Lung microvascular endothelial cell (primary cell): ENCODE measurements at regions not wholly inside any gene's neighbourhood (a gene's known extent, or its start where the extent isn't known, plus 50 kb on each side); places are given as distances from the start of the nearest gene placed in this dataset.
A peak's percentile ranks its signal among the peaks of the same experiment; 100 is the strongest.

ENCODE experiments used
- DNase-seq, 2 donors: peaks; one replicate each; pipeline versions ENCODE4 v3.0.0 to v3.0.0-alpha.2; 2010; ENCODE audit warnings: low read depth in 2 of 2

GRCh38 chr3:73804204-73804603 lies 179.5 kb upstream of the PDZRN3 start:
- no peak for DNase-seq

DNA sequence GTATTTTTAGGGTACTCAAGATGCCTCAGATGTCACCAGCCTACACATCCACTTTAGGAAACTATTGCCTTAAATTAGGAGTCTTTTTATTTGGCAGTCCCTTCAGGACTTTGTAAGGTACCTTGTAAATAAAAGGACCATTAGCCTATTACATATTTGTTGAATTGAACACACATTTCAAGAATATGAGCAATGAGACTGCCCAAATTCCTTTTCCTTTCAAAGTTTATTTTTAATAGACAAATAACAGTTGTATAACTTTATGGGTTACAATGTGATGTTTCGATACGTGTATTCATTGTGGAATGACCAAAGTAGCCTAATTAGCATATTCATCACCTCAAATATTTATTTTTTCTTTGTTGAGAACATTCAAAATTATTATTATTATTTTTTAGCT lies 176.7 kb upstream of the PDZRN3 start:
- DNase-seq = no peak

GRCh38 chr3:73797311-73797710 lies 172.6 kb upstream of the PDZRN3 start:
- no peak for DNase-seq

GRCh38 chr3:73796382-73796781 lies 171.6 kb upstream of the PDZRN3 start:
- no peak for DNase-seq

- DNase-seq = no peak
Observed at GRCh38 chr3:73791356-73791755, 166.6 kb upstream of the PDZRN3 start.

GRCh38 chr3:73789825-73790444 lies 165.2 kb upstream of the PDZRN3 start:
- no peak for DNase-seq

DNA sequence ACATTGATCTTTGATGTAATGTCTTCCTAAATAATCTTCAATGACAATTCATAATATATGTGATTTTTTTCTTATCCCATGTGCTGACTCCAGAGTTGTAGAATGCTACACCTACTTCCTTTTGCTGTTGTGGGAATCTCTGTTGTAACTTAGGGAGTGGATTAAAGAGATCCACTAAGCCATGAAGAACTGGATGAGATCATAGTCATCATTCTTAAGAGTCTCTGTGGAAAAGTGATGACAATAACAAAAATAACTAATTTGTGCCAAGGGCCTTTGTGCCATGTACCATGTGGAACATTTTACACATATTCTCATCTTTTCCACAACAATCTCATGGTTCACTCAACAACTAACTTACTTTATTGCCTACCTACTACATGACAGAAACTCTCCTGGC lies 162.9 kb upstream of the PDZRN3 start:
- DNase-seq = peak in 1 of 2 donors; percentile 24

DNA sequence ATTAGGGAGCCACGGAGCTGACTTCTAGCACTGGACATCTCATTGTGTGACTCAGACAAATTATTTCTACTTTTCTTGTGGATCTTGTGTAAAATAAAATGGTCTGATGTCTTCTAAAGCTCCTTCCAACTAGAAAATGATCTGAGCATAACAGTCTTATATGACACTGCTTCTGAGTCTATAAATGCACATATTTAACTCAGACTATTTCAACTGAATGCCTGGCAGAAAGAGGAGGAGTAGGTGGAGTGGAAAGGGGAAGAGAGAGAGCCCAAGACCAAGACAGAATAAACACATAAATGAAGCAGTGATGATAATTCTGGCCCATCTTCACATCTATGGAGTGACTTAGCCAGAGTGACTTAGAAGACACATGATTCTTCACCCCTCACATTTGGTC lies 162.3 kb upstream of the PDZRN3 start:
- DNase-seq = no peak

DNA sequence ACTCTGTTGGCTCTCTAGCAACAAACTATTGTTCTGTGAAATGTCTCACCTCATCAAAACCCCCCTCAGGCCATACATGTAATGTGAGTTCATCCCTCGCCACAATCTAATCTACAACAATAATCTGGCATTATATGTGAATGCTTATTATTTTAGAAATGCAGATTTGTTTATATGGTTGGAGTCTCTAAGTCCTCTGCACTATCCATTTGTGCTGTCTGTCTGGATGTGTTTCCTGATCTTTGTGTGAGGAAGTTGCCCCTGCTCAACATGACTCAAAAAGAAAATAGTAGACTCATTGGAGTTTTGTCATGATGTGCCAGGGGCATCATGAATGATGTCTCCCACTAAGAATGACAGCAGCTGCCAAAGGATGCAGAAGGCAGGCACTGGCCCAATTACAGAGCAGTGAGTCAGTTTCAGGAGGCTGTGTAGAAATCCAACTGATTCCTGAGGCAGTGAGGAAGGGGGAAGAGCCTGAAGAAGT lies 161.6 kb upstream of the PDZRN3 start:
- peak in 1 of 2 donors; percentile 80 for DNase-seq

DNA sequence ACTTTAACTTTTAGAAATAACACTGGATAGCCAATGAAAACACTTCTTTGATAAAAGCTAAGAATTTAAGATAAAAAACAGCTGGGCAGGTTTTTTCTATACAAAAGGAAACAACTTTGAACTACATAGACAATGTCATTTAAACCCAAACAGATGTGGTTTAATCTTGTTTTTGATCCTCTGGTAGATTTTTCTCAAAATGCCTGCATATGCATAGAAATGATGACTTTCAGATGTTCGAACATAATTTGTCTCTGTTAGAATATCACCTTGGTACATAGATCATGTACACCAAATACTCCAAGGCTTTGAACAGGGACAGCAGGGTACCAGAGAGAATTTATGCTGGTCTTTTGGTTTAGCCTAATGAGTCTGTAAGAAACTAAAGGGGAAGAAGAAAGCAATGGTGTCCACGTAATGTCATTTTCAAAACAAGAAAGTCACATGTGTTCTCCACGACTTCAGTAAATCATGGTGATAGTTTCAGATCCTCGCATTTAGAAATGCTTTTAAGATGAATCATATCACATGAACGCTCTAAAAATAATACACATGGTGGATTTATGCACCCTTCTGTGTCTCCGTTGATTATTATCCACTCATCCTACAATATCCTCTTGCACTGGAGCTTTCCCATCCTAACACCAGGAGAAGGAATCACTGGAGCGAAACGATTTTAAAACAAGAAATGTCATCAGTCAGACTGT lies 160.1 kb upstream of the PDZRN3 start:
- peak in 1 of 2 donors; percentile 6 for DNase-seq

- no peak for DNase-seq
Observed at GRCh38 chr3:73783811-73784210, 159.1 kb upstream of the PDZRN3 start.

DNA sequence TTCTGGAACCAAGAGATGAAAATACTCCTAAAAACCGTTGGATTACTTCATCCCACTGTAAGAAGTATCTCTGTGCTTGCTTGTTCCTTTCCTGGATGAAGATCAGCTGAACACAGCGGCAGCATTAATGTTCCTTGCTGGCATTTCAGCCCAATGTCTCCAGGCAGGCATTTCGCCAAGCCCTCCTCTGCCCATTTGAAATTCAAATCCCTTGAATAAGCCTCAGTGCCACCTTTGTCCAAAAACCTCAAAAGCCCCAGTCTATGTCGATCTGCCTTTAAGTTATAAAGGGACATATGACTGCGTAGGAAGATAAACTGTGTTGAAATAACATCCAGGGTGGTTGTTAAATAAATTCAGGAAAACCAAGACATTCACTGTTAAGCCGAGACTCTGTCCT lies 156.8 kb upstream of the PDZRN3 start:
- no peak for DNase-seq

GRCh38 chr3:73774645-73775044 lies 149.9 kb upstream of the PDZRN3 start:
- no peak for DNase-seq

- peak in 1 of 2 donors; percentile 50 for DNase-seq
Observed at GRCh38 chr3:73773233-73773632, 148.5 kb upstream of the PDZRN3 start.

DNA sequence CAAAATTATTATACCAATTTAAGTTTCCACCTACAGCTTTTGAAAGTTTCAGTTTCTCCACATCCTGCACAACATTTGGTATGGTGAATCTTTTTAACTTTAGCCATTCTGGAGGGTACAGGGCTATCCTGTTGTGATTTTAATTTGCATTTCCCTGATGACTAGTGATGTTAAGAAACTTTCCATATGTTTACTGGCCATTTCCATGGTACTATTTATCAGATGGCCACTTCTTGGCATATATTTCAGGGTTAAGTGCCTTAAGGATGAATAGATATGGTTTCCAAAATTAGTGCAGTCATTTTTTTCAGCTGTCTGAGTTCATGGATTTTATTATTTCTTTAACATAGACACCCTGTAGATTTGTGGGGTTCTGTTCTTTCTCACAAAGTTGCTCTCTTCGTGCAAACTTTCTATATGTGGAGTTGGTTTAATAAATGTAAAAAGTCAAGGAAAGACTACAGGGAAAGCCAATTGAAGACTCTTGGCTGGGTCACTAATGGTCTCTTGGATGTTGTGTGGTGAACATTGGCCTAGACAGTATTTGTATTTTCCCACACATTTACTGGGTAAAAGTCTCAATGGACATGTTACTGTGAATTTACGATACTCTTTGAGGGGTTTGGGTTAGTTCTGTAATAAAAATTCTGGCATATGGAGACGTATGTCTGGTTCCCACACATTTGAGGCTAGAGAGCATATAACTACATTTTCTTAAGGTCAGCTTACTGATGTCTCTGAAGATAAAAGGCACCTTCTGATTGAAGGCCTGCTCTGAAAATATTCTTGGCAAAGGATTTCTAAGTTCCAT lies 147.5 kb upstream of the PDZRN3 start:
- no peak for DNase-seq

DNA sequence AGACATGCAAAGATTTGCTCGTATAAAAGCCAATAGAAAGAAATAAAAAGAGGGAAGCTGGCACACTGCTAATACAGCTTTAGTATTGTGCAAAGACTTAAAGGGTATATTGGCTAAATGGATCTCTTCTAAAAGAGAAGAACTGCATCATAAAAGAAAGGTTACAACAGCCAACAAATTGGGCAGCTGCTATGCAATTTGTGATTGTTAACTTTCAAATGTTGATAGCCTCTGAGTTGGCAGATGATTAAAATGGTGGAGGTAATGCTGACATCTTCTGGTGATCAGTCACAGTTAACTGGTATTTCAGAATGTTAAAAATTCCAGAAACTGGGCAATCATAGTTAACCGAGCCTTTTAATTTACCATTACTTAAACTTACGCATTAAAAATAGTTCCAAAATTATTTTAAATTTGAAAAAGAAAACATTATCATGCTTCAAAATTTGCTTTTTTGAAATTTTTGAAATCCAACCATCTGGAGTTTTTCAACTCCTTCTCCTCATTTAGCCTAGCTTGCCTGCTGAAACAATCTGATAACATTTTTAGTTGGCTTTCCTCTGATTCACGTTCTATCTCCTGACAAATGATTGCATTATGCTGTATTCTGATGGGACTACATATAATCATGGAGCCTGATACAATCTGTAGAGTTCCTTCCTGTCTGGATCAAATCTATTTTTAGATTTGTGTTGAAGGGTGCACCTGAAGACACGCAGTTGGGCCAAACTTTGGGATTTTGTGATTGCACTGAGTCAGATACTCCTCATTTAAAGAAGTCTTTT lies 144.0 kb upstream of the PDZRN3 start:
- no peak for DNase-seq

GRCh38 chr3:73766599-73767381 lies 142.0 kb upstream of the PDZRN3 start:
- DNase-seq = no peak

DNA sequence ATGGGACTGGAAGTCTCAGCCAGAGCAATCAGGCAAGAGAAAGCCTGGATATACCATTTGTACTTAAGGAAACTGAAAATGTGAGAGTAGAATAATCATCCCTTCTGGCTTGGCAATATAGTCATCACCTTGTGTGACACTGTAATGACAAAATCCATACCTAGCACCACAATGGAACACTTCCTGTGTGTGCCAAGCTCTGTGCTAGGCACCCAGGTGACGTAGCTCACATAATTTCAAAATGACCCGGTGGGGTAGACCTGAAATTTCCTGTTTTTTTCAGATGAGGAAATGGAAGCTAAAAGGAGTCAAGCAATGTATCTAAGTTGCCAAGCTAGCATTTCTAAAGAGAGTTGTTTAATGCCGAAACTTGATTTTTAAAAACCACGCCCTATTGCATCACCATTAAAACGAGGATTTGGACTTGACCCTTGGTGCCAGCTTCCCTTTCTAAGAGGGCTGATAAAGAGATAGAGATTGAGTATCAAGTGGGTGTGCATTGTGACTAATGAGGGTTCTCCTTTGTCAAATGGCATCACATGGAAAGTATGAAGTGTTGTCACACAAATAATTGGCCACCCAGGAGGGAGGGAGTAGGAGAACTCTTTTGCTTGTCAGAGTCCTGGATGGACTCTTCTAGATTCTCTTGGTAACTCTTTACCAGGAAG lies 141.3 kb upstream of the PDZRN3 start:
- DNase-seq = no peak

GRCh38 chr3:73762855-73763254 lies 138.1 kb upstream of the PDZRN3 start:
- DNase-seq = no peak

DNA sequence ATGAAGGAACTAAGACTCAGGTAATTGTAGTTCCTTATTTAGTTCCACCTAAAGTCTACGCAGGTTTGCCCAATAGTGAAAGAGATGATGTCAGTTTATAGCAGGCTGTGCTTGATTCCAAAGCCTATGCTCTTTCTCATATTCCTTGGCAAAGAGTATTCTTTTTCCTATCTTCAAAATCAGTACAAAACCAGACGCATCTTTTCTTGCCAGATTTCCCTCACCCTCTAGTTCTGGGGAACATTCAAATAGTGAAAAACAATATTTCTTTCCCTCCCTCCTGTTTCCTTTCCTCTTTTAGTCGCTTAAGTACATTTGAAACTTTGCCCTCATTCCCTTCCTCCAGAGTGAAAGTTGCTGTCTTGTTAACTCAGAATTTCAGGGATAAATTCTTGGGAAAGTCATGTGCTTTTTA lies 134.6 kb upstream of the PDZRN3 start:
- no peak for DNase-seq
